H1 (cell line): ENCODE measurements at regions not wholly inside any gene's neighbourhood (a gene's known extent, or its start where the extent isn't known, plus 50 kb on each side); places are given as distances from the start of the nearest gene placed in this dataset.

Source experiments
- CHD7 ChIP-seq: fragments of 300-600 bp; sonication (generic); IDR thresholded peaks from 2 replicates; pipeline ENCODE4 v1.7.1; 2012; ENCODE audit warnings: low read length, moderate library complexity, mild to moderate bottlenecking, inconsistent platforms; ENCODE audit not compliant: insufficient replicate concordance
- RNF2 ChIP-seq: fragments of 200-900, 300-1000 bp; sonication (generic); IDR thresholded peaks from 2 replicates; pipeline ENCODE4 v1.7.1; 2016; ENCODE audit warnings: borderline replicate concordance, low read depth, mild to moderate bottlenecking, antibody characterized with exemption, low read length; ENCODE audit not compliant: poor library complexity, severe bottlenecking; ENCODE audit errors: missing control alignments

- TF ChIP-seq CHD7 (no peak), RNF2 (no peak)
These were observed 147.3 kb upstream of the PCBD1 start (continued) for GRCh38 chr10:71035511-71036296.
